ENCODE measurements at regions not wholly inside any gene's neighbourhood (a gene's known extent, or its start where the extent isn't known, plus 50 kb on each side); places are given as distances from the start of the nearest gene placed in this dataset.
"Not testable (repeated sequence)": the region's sequence is repeated elsewhere in the genome, so short reads cannot be mapped to it uniquely, and the experiment has no call there.

DNA sequence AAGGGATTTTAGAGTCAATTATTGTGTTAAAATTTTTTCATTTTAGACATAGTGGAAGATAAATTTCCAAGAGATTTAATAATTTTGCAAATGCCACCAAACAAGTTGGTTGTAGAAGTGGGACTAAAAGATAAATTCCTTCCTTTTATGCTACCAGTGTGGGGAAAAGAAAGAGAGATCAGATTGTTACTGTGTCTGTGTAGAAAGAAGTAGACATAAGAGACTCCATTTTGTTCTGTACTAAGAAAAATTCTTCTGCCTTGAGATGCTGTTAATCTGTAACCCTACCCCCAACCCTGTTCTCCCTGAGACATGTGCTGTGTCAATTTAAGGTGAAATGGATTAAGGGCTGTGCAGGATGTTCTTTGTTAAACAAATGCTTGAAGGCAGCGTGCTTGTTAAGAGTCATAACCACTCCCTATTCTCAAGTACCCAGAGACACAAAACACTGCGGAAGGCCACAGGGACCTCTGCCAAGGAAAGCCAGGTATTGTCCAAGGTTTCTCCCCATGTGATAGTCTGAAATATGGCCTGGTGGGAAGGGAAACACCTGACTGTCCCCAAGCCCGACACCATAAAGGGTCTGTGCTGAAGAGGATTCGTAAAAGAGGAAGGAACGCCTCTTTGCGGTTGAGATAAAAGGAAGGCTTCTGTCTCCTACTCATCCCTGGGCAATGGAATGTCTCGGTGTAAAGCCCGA is 117.0 kb downstream of the CEP44 start:
- DNase-seq (ENCODE audit: low read depth): not testable (repeated sequence)

DNA sequence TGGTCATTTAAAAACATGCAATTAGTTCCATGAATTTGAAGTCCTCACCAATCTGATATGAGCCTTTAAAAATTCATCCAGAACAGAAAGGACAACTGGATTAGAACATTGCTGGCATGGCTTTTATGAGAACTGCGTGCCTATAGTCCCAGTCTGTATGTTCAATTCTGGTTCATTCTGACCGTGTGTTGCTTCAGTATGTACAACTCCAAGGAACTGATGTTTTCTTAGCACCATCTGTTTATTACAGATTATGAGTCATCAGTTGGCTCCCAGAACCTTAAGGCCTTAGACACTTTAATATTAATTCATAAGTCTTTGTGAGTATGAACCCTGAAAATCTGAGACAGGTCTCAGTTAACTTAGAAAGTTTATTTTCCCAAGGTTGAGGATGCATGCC is 115.0 kb downstream of the CEP44 start:
- peak; percentile 50 for DNase-seq (ENCODE audit: low read depth)

GRCh38 chr4:174397366-174398155 is 113.8 kb downstream of the CEP44 start:
- no peak for DNase-seq (ENCODE audit: low read depth)

DNA sequence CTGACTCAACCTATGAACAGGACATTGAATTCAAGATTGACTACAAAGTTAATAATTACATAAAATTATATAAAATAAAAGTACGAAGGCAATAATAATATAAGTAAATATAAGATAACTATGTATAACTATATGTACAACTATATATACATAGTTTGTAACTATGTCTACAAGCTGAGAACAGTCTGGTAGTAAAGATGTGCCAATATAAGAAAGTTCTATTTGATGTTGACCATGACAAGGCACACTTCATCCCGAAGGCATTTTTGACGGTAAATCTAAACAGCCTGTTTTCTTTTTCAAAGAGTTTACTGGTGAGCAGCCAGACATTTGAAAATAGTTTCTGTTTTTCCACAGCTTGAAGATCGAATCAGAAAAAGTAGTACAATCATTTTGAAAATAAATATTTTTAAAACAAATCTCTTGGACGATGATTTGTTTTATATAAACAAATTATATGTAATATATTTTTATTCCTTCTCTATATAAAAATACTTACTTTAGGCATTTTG is 112.9 kb downstream of the CEP44 start:
- DNase-seq (ENCODE audit: low read depth): no peak

DNA sequence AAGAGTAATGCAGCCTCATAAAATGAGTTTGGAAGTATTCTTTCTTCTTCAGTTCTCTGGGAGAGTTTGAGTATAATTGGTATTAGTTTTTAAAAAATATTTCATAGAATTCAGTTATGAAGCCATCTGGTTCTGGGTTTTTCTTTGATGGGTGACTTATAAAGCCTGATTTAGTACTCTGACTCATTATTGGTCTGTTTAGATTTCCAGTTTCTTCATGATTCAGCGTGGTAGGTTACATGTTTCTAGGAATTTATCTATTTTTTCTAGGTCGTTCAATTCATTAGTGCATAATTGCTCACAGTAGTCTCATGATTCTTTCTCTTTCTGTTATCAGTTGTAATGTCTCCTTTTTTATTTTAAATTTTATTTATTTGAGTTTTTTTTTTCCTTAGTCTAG is 111.2 kb downstream of the CEP44 start:
- peak; percentile 31 for DNase-seq (ENCODE audit: low read depth)

- DNase-seq (ENCODE audit: low read depth): no peak
These were observed 105.7 kb downstream of the CEP44 start for GRCh38 chr4:174389439-174389838.

DNA sequence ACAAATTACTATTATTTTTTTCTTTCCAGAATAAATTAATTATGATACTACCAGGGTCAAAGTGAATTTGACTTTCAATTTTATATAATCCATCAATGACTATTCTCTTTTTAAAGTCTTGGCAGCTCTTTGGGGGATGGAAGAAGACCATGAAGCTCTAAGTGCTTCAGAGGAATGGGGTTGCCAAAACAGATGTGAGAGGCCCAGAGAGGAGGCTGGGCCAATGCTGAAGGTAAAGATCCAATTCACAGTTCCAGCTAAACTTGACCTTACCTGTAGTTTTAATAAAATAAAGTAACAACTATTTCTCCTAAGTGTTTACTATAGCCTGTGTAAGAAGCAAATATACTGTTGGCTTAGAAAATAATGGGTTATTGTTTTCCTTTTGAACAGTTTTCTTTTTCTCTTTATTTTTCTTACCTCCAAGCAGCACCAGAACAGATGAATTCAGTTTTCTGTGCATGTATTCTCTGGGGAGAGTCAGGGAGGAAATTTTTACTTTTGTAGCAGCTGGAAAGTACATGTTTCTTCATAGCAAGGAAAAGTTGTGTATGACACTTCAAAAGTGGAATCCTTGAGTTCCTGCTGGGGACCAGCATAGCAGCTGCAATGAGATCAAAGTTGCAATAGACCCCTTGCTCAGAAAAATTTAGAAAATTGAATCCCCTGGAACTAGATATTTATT is 104.9 kb downstream of the CEP44 start:
- DNase-seq (ENCODE audit: low read depth): no peak

- DNase-seq (ENCODE audit: low read depth): no peak
These were observed 104.0 kb downstream of the CEP44 start for GRCh38 chr4:174387721-174388120.

DNA sequence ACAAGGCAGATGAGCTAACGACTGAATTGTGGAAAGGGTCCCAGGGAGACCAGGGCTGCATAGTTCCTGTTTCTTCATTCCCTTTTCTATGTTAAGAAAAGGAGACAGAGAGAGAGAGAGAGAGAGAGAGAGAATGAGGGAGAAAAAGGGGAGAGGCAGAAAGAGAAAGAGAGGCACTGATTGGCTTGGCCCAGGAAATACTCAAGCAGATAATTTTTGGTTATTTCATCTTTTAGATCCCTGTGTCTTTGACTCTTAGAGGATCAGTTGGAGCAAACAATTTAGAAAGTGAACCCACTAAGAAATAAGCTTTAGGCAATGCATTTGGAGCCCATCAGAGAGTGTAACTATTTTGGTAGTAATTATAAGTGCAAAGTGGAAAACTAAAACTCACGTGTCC is 103.4 kb downstream of the CEP44 start:
- no peak for DNase-seq (ENCODE audit: low read depth)

- DNase-seq (ENCODE audit: low read depth): no peak
These were observed 100.1 kb downstream of the CEP44 start for GRCh38 chr4:174383783-174384182.

DNA sequence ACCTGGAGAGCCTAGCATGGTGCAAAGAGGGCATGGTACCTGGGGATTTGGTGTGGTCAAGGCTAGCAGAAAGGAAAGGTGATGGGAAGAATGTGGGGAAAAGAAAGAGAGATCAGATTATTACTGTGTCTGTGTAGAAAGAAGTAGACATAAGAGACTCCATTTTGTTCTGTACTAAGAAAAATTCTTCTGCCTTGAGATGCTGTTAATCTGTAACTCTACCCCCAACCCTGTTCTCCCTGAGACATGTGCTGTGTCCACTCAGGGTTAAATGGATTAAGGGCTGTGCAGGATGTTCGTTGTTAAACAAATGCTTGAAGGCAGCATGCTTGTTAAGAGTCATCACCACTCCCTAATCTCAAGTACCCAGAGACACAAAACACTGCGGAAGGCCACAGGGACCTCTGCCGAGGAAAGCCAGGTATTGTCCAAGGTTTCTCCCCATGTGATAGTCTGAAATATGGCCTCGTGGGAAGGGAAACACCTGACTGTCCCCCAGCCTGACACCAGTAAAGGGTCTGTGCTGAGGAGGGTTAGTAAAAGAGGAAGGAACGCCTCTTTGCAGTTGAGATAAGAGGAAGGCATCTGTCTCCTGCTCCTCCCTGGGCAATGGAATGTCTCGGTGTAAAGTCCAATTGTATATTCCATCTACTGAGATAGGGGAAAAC is 99.4 kb downstream of the CEP44 start:
- not testable (repeated sequence) for DNase-seq (ENCODE audit: low read depth)

Measured in non-pigmented ciliary epithelial cell (primary cell).